ENCODE measurements at regions not wholly inside any gene's neighbourhood (a gene's known extent, or its start where the extent isn't known, plus 50 kb on each side); places are given as distances from the start of the nearest gene placed in this dataset.

GRCh38 chr14:84708865-84709264 is 821.1 kb upstream of the FLRT2 start:
- TF ChIP-seq NANOG (IDR thresholded peaks at IDR 0.05; ENCODE audit: borderline replicate concordance) (no peak), CTCF (conservative IDR thresholded peaks at IDR 0.05; ENCODE audit: low read depth in 2 of 2) (no peak), EZH2 (IDR thresholded peaks at IDR 0.05; ENCODE audit: low read depth, unreplicated experiment) (no peak), POLR2AphosphoS5 (IDR thresholded peaks at IDR 0.05; ENCODE audit: low read depth) (no peak), REST (IDR thresholded peaks at IDR 0.05; ENCODE audit: unreplicated experiment) (no peak), STAT1 (IDR thresholded peaks at IDR 0.05; ENCODE audit: unreplicated experiment) (no peak), CREB1 (CRISPR knock-in tag; IDR thresholded peaks at IDR 0.05; ENCODE audit: low read depth) (no peak)

Measured in GM23338 (cell line).